SK-N-SH (cell line): ENCODE measurements at regions not wholly inside any gene's neighbourhood (a gene's known extent, or its start where the extent isn't known, plus 50 kb on each side); places are given as distances from the start of the nearest gene placed in this dataset.

Experiments
- CTCF ChIP-seq: fragments of 200-600 bp; sonication (generic); IDR thresholded peaks from 2 replicates; pipeline ENCODE4 v1.6.1; 2017; ENCODE audit warnings: antibody characterized with exemption, mild to moderate bottlenecking, moderate library complexity
- GABPA ChIP-seq: IDR thresholded peaks from 2 replicates; pipeline ENCODE4 v1.4.0; 2012; ENCODE audit warnings: low read depth, mild to moderate bottlenecking
- MAX ChIP-seq: IDR thresholded peaks from 2 replicates; pipeline ENCODE4 v1.4.0; 2012; ENCODE audit warnings: low read depth
- RAD21 ChIP-seq: IDR thresholded peaks from 2 replicates; pipeline ENCODE4 v1.6.1; 2012; ENCODE audit warnings: mild to moderate bottlenecking, low read length
- RXRA ChIP-seq: IDR thresholded peaks from 2 replicates; pipeline ENCODE4 v1.4.0; 2012; ENCODE audit warnings: low read depth, mild to moderate bottlenecking, borderline replicate concordance
- TAF1 ChIP-seq: IDR thresholded peaks from 2 replicates; pipeline ENCODE4 v1.6.1; 2012; ENCODE audit warnings: low read depth, mild to moderate bottlenecking, low read length, moderate library complexity, borderline replicate concordance
- USF2 ChIP-seq: fragments of 150-350 bp; IDR thresholded peaks from 2 replicates; pipeline ENCODE4 v1.6.1; 2017; ENCODE audit warnings: antibody characterized with exemption, low read length, low read depth, borderline replicate concordance

GRCh38 chr5:158256096-158256495 lies 397.2 kb upstream of the CLINT1 start:
- TF ChIP-seq GABPA (no peak), CTCF (no peak), RXRA (no peak), TAF1 (no peak), MAX (no peak), USF2 (no peak), RAD21 (no peak)
